NB4 (cell line): ENCODE measurements at regions not wholly inside any gene's neighbourhood (a gene's known extent, or its start where the extent isn't known, plus 50 kb on each side); places are given as distances from the start of the nearest gene placed in this dataset.
"Not testable (repeated sequence)": the region's sequence is repeated elsewhere in the genome, so short reads cannot be mapped to it uniquely, and the experiment has no call there.

Experiments used
- DNase-seq: peaks from one replicate; pipeline ENCODE4 v3.0.0; 2010; ENCODE audit warnings: low read depth
- H3K4me3 ChIP-seq: one replicate; pipeline ENCODE4 v1.5.1; 2011; ENCODE audit warnings: mild to moderate bottlenecking, low read depth, low read length, moderate library complexity
- MYC ChIP-seq: IDR thresholded peaks from 2 replicates; pipeline ENCODE4 v1.6.1; 2011; ENCODE audit warnings: low read depth, low read length
- POLR2A ChIP-seq: IDR thresholded peaks from 2 replicates; pipeline ENCODE4 v1.6.1; 2011; ENCODE audit warnings: mild to moderate bottlenecking; ENCODE audit not compliant: insufficient read length; ENCODE audit errors: extremely low read depth
- TF ChIP-seq, protein P1 (sequence below): IDR thresholded peaks from one replicate; pipeline ENCODE4 v1.5.1; 2012; ENCODE audit warnings: low read depth, low read length
- TF ChIP-seq, protein P2 (sequence below): IDR thresholded peaks from 2 replicates; pipeline ENCODE4 v1.6.1; 2011; ENCODE audit warnings: low read depth, low read length

DNA sequence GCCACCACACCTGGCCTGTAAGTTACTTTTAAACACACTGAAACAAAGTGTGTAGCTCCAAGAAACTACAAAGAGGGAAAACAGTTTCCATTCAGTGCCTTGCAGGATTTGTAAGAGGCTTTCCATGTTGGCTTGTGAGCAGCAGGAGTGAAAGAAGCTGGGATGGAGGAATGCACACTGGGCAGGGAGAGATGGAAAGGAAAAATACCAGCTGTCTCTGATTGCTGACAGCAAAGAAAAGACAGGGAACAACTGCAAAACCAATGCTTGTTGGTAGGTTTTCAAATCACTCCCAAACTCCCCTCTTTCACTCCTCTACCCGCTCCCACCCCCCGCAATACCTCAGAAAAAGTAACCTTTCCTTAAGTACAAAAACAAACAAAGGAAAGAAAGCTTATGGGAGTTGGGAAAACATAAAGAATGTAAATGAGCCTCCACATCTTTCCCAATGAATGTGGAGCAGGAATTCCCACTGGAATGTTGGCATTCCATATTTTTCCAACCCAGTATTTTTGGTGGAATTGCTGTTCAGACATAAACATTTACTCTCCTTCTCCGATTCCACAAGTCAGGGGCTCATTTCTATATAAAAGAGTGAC, 166.1 kb downstream of the THBS2 start:
- no peak overlapping the region for H3K4me3 ChIP-seq
- TF ChIP-seq, protein P1, sequence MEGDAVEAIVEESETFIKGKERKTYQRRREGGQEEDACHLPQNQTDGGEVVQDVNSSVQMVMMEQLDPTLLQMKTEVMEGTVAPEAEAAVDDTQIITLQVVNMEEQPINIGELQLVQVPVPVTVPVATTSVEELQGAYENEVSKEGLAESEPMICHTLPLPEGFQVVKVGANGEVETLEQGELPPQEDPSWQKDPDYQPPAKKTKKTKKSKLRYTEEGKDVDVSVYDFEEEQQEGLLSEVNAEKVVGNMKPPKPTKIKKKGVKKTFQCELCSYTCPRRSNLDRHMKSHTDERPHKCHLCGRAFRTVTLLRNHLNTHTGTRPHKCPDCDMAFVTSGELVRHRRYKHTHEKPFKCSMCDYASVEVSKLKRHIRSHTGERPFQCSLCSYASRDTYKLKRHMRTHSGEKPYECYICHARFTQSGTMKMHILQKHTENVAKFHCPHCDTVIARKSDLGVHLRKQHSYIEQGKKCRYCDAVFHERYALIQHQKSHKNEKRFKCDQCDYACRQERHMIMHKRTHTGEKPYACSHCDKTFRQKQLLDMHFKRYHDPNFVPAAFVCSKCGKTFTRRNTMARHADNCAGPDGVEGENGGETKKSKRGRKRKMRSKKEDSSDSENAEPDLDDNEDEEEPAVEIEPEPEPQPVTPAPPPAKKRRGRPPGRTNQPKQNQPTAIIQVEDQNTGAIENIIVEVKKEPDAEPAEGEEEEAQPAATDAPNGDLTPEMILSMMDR: no peak
- TF ChIP-seq MYC (no peak), POLR2A (no peak)
- TF ChIP-seq, protein P2, sequence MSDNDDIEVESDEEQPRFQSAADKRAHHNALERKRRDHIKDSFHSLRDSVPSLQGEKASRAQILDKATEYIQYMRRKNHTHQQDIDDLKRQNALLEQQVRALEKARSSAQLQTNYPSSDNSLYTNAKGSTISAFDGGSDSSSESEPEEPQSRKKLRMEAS: no peak
- DNase-seq: no peak

DNA sequence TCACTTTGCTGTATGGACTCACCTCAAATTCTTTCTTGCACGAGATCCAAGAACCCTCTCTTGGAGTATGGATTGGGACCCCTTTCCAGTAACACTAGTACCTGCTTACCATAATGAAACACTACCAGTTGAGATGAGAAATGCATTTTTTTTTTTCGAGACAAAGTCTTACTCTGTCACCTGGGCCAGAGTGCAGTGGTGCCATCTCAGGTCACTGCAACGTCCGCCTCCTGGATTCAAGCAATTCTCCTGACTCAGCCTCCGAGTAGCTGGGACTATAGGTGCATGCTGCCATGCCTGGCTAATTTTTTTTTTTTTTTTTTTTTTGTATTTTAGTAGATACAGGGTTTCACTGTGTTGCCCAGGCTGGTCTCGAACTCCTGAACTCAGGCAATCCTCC, 167.0 kb downstream of the THBS2 start:
- not testable (repeated sequence) for H3K4me3 ChIP-seq, DNase-seq

DNA sequence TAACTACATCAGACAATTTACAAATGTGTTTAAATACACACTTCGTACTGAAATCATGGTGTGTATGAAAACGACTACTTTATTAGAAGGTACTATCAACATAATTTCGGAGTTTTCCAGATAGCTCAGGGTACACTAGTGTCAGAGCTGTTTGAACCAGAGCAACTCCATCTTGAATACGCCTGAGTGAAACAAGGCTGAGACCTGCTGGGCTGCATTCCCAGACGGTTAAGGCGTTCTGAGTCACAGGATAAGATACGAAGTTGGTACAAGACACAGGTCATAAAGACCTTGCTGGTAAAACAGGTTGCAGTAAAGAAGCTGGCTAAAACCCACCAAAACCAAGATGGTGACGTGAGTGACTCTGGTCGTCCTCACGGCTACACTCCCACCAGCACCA, 167.6 kb downstream of the THBS2 start:
- H3K4me3 ChIP-seq: no peak overlapping the region
- no peak for DNase-seq
- TF ChIP-seq MYC (no peak), POLR2A (no peak)
- TF ChIP-seq, protein P1: no peak
- TF ChIP-seq, protein P2: no peak

DNA sequence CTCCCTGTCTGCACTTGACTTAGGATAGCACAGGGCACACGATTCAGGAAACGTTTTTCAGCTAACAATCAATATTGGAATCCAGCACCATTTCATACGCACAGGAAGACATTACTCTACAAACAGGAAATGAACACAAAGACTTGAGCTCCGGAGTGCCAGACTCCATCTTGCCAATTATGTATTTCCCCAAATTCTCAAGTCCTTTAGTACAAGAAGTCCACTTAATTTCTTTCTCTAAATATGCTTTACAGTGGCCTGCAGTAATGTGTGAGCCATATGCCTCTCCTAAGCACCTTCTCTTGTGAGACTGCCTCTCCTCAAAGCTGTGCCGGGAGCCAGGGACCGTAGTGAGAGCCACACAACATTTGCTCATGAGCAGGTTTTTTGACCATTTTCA, 168.2 kb downstream of the THBS2 start:
- DNase-seq: no peak
- TF ChIP-seq, protein P2: no peak
- TF ChIP-seq MYC (no peak), POLR2A (no peak)
- TF ChIP-seq, protein P1: no peak
- H3K4me3 ChIP-seq: no peak overlapping the region

DNA sequence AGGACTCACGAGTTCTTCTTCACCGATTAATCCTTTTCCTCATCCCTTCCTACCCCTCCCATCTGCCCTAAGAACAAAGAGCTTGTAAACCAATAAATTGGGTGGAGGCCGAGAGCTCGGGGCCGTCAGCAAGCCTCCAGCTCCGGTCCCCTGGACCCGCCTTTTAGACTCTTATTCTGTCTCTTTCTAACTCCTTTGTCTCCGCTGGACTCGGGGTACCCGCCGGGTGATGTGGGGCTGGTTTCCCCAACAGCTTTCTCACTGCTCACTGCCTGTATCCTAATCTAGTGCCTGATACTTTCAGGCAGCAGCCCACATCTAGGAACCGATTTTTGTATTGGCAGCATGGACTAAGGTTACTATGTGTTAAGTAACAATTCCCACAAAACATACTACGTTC, 169.1 kb downstream of the THBS2 start:
- not testable (repeated sequence) for DNase-seq, H3K4me3 ChIP-seq

DNA sequence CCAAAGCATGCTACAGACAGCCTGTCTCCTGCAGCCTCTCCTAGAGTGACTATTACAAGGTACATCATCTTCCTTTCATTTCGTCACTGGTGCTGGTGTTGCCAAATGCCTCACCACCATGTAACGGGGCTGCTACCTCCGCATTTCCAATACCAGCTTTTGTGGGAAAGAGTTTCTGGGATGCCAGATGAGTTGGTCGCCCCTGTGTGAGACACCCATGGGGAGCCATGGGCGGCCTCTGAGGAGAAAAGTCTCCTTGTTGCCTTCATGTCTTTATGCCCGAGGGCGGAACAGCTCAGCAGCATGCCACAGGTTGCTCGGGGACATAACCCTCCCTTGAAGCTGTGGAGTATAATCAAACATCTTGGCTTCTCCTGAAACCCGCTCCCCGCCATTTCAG, 169.6 kb downstream of the THBS2 start:
- H3K4me3 ChIP-seq: no peak overlapping the region
- no peak for DNase-seq
- TF ChIP-seq MYC (no peak), POLR2A (no peak)
- TF ChIP-seq, protein P1: no peak
- TF ChIP-seq, protein P2: no peak

DNA sequence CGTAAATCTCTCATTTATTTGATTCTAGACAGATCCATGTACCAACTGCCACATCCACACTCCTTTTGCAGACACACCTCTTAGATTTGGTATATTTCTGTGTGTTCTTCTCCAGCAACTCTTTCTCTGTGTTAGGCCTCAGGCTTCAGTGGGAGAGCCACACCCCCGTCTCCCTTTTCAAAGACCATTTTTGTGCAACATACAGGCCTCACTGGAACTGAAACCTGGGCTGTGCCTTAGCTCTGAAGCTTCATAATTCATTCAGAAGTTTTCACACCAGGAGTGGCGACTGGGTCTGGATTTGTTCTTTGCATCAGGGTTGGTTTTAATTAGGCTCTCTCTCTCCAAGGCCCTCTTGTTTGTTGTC, 170.2 kb downstream of the THBS2 start:
- DNase-seq: no peak
- TF ChIP-seq, protein P1: no peak
- TF ChIP-seq, protein P2: no peak
- TF ChIP-seq MYC: no peak
- no peak for TF ChIP-seq POLR2A
- H3K4me3 ChIP-seq: no peak overlapping the region
